GM23248 (cell line): ENCODE measurements at regions not wholly inside any gene's neighbourhood (a gene's known extent, or its start where the extent isn't known, plus 50 kb on each side); places are given as distances from the start of the nearest gene placed in this dataset.

ENCODE experiments used
- EZH2 ChIP-seq: fragments of 200-600 bp; sonication (generic); IDR thresholded peaks from 2 replicates; pipeline ENCODE4 v1.6.1; 2018; ENCODE audit warnings: antibody characterized with exemption, mild to moderate bottlenecking; ENCODE audit not compliant: insufficient read depth, poor library complexity, severe bottlenecking
- EZH2phosphoT487 ChIP-seq: fragments of 200-600 bp; sonication (generic); IDR thresholded peaks from 2 replicates; pipeline ENCODE4 v1.6.1; 2018; ENCODE audit warnings: antibody characterized with exemption, moderate library complexity, mild to moderate bottlenecking, low read depth; ENCODE audit not compliant: insufficient read depth

DNA sequence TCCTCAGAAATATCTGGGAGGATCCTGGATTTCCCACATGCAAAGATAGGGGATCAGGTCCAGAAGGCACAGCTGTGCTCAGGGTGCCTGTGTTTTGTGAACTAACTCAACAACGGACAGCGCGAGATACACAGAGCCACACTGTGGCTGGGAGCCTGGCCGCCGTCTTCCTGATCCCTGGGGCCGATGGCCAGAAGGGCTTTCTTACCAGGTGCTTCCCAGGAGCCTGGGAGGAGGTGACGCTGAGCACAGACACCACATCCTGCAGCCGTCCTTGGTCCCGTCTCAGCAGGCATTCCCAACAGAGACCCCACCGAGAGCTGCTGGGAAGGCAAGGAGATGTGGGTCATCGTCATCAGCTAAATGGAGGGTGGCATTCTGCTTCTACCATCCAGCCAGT lies 144.6 kb upstream of the AFDN start:
- TF ChIP-seq EZH2 (no peak), EZH2phosphoT487 (no peak)
